ENCODE measurements at regions not wholly inside any gene's neighbourhood (a gene's known extent, or its start where the extent isn't known, plus 50 kb on each side); places are given as distances from the start of the nearest gene placed in this dataset.

- intact Hi-C loops (cut with micrococcal nuclease; ENCODE audit: unreplicated experiment): no loop called here
- CTCF ChIA-PET: no interaction called here
- no peak overlapping the region for H3K4me3 ChIP-seq
- POLR2A ChIA-PET (ENCODE audit: unreplicated experiment): no interaction called here
- TF ChIP-seq EZH2 (IDR thresholded peaks at IDR 0.05; ENCODE audit: low read depth): no peak
- TF ChIP-seq, protein P1, sequence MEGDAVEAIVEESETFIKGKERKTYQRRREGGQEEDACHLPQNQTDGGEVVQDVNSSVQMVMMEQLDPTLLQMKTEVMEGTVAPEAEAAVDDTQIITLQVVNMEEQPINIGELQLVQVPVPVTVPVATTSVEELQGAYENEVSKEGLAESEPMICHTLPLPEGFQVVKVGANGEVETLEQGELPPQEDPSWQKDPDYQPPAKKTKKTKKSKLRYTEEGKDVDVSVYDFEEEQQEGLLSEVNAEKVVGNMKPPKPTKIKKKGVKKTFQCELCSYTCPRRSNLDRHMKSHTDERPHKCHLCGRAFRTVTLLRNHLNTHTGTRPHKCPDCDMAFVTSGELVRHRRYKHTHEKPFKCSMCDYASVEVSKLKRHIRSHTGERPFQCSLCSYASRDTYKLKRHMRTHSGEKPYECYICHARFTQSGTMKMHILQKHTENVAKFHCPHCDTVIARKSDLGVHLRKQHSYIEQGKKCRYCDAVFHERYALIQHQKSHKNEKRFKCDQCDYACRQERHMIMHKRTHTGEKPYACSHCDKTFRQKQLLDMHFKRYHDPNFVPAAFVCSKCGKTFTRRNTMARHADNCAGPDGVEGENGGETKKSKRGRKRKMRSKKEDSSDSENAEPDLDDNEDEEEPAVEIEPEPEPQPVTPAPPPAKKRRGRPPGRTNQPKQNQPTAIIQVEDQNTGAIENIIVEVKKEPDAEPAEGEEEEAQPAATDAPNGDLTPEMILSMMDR (conservative IDR thresholded peaks at IDR 0.05): no peak
- H3K27me3 ChIP-seq (ENCODE audit: insufficient read depth, low read depth): peaks cover 67% of the 10 kb centered on the region
- H4K20me1 ChIP-seq (ENCODE audit: insufficient read depth): no peaks in the 10 kb centered on the region
- H3K4me1 ChIP-seq (replicated peaks; ENCODE audit: insufficient read depth): no peaks in the 10 kb centered on the region
- no peaks in the 10 kb centered on the region for H3K9me3 ChIP-seq (ENCODE audit: insufficient read depth, low read depth)
- no peak overlapping the region for H2AFZ ChIP-seq
- no peak for DNase-seq
- no peaks in the 10 kb centered on the region for H3K36me3 ChIP-seq (ENCODE audit: low read depth)
- no peaks in the 10 kb centered on the region for H3K79me2 ChIP-seq (ENCODE audit: low read depth)
- H3K9me2 ChIP-seq (ENCODE audit: insufficient read depth): 0 out of 2 replicates have a peak, but pooled peaks cover 4% of the 10 kb centered on the region
- no peak overlapping the region for H3K4me2 ChIP-seq
- H3K27ac ChIP-seq: no peak overlapping the region
- no peaks in the 10 kb centered on the region for H3F3A ChIP-seq (ENCODE audit: insufficient read depth, low read depth)
- no TSS peak for BruUV-seq (replicated peaks)
Observed at GRCh38 chr1:232695621-232696385, 65.9 kb upstream of the SIPA1L2 start.

DNA sequence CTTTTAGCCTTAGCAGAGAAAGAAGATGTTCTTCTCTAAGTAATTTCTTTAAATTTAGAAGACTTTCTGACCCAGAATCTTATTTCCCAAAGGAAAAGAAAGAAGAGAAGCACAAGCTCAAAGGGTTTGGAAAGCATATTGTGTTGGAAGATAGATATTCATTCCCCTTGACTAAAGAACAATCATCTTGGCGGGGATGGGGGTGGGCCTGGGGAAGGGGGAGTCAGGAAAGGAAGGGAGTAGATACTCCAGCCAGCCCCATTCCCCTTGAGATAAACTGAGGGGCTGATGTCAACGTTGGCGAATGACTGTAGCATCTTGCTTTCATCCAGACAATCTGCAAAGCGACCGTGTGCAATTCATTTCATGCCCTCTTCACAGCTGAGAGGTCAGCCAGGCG lies 66.5 kb upstream of the SIPA1L2 start:
- Histone ChIP-seq H3K27ac (no peak overlapping the region), H3F3A (ENCODE audit: insufficient read depth, low read depth) (no peaks in the 10 kb centered on the region), H2AFZ (no peak overlapping the region), H3K4me3 (no peak overlapping the region), H3K9me3 (ENCODE audit: insufficient read depth, low read depth) (no peaks in the 10 kb centered on the region), H3K36me3 (ENCODE audit: low read depth) (no peaks in the 10 kb centered on the region), H4K20me1 (ENCODE audit: insufficient read depth) (no peaks in the 10 kb centered on the region), H3K4me1 (replicated peaks; ENCODE audit: insufficient read depth) (no peaks in the 10 kb centered on the region), H3K27me3 (ENCODE audit: insufficient read depth, low read depth) (peaks cover 62% of the 10 kb centered on the region), H3K79me2 (ENCODE audit: low read depth) (no peaks in the 10 kb centered on the region), H3K9me2 (ENCODE audit: insufficient read depth) (0 out of 2 replicates have a peak, but pooled peaks cover under 1% of the 10 kb centered on the region), H3K4me2 (no peak overlapping the region)
- CTCF ChIA-PET: no interaction called here
- POLR2A ChIA-PET (ENCODE audit: unreplicated experiment): no interaction called here
- BruUV-seq (replicated peaks): no TSS peak
- no peak for DNase-seq
- TF ChIP-seq, protein P1 (conservative IDR thresholded peaks at IDR 0.05): no peak
- TF ChIP-seq EZH2 (IDR thresholded peaks at IDR 0.05; ENCODE audit: low read depth): no peak
- intact Hi-C loops (cut with micrococcal nuclease; ENCODE audit: unreplicated experiment): no loop called here

GRCh38 chr1:232697187-232697822 lies 67.4 kb upstream of the SIPA1L2 start:
- no peaks in the 10 kb centered on the region for H4K20me1 ChIP-seq (ENCODE audit: insufficient read depth)
- H3K9me3 ChIP-seq (ENCODE audit: insufficient read depth, low read depth): no peaks in the 10 kb centered on the region
- ChIA-PET POLR2A (ENCODE audit: unreplicated experiment) (no interaction called here), CTCF (no interaction called here)
- no peaks in the 10 kb centered on the region for H3K9me2 ChIP-seq (ENCODE audit: insufficient read depth)
- H2AFZ ChIP-seq: no peak overlapping the region
- H3K79me2 ChIP-seq (ENCODE audit: low read depth): no peaks in the 10 kb centered on the region
- DNase-seq: no peak
- no peaks in the 10 kb centered on the region for H3K4me1 ChIP-seq (replicated peaks; ENCODE audit: insufficient read depth)
- no peaks in the 10 kb centered on the region for H3F3A ChIP-seq (ENCODE audit: insufficient read depth, low read depth)
- H3K27ac ChIP-seq: no peak overlapping the region
- H3K36me3 ChIP-seq (ENCODE audit: low read depth): no peaks in the 10 kb centered on the region
- BruUV-seq (replicated peaks): no TSS peak
- no peak overlapping the region for H3K4me2 ChIP-seq
- intact Hi-C loops (cut with micrococcal nuclease; ENCODE audit: unreplicated experiment): no loop called here
- no peak for TF ChIP-seq EZH2 (IDR thresholded peaks at IDR 0.05; ENCODE audit: low read depth)
- TF ChIP-seq, protein P1 (conservative IDR thresholded peaks at IDR 0.05): no peak
- peaks cover 56% of the 10 kb centered on the region for H3K27me3 ChIP-seq (ENCODE audit: insufficient read depth, low read depth)
- no peak overlapping the region for H3K4me3 ChIP-seq
